ENCODE measurements at regions not wholly inside any gene's neighbourhood (a gene's known extent, or its start where the extent isn't known, plus 50 kb on each side); places are given as distances from the start of the nearest gene placed in this dataset.
A peak's percentile ranks its signal among the peaks of the same experiment; 100 is the strongest.

- H3K9me3 Mint-ChIP-seq = no peaks in the 10 kb centered on the region
- no peaks in the 10 kb centered on the region for H3K27me3 Mint-ChIP-seq (ENCODE audit: low read depth)
- peaks cover 31% of the 10 kb centered on the region for H3K4me1 Mint-ChIP-seq
- no peak overlapping the region for H3K4me3 Mint-ChIP-seq
- TF ChIP-seq, protein P1, sequence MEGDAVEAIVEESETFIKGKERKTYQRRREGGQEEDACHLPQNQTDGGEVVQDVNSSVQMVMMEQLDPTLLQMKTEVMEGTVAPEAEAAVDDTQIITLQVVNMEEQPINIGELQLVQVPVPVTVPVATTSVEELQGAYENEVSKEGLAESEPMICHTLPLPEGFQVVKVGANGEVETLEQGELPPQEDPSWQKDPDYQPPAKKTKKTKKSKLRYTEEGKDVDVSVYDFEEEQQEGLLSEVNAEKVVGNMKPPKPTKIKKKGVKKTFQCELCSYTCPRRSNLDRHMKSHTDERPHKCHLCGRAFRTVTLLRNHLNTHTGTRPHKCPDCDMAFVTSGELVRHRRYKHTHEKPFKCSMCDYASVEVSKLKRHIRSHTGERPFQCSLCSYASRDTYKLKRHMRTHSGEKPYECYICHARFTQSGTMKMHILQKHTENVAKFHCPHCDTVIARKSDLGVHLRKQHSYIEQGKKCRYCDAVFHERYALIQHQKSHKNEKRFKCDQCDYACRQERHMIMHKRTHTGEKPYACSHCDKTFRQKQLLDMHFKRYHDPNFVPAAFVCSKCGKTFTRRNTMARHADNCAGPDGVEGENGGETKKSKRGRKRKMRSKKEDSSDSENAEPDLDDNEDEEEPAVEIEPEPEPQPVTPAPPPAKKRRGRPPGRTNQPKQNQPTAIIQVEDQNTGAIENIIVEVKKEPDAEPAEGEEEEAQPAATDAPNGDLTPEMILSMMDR (IDR thresholded peaks at IDR 0.05; ENCODE audit: unreplicated experiment in 3 of 3) = no peak
- no peaks in the 10 kb centered on the region for H3K36me3 Mint-ChIP-seq (ENCODE audit: low read depth)
- no peak overlapping the region for H3K27ac Mint-ChIP-seq
Measured at GRCh38 chr4:17097362-17097761, 198.9 kb upstream of the LDB2 start.

- peaks cover 31% of the 10 kb centered on the region for H3K4me1 Mint-ChIP-seq
- no peak overlapping the region for H3K4me3 Mint-ChIP-seq
- H3K36me3 Mint-ChIP-seq (ENCODE audit: low read depth) = no peaks in the 10 kb centered on the region
- H3K9me3 Mint-ChIP-seq = no peaks in the 10 kb centered on the region
- TF ChIP-seq, protein P1 (IDR thresholded peaks at IDR 0.05; ENCODE audit: unreplicated experiment in 3 of 3) = no peak
- no peaks in the 10 kb centered on the region for H3K27me3 Mint-ChIP-seq (ENCODE audit: low read depth)
- H3K27ac Mint-ChIP-seq = peak overlapping the region in 1 of 3 experiments; percentile 4
Measured at GRCh38 chr4:17096692-17097091, 198.2 kb upstream of the LDB2 start.

DNA sequence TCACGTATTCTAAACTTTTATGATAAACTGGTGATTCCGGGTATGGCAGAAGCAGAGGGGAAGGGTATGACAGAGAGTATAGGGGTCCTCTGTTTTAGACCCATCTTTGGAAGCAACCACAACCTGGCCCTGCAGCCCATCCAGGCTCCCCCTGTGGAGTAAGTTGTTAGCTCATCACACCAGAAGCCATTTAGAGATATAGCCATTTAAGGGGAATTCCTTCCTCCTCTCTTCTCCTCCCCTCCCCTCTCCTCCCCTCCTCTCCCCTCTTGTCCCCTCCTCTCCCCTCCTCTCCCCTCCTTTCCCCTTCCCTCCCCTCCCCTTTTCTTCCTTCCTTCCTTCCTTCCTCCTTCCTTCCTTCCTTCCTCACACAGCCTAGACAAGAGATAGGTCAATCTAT is 197.3 kb upstream of the LDB2 start:
- no peak overlapping the region for H3K4me3 Mint-ChIP-seq
- no peaks in the 10 kb centered on the region for H3K9me3 Mint-ChIP-seq
- TF ChIP-seq, protein P1 (IDR thresholded peaks at IDR 0.05; ENCODE audit: unreplicated experiment in 3 of 3) = no peak

DNA sequence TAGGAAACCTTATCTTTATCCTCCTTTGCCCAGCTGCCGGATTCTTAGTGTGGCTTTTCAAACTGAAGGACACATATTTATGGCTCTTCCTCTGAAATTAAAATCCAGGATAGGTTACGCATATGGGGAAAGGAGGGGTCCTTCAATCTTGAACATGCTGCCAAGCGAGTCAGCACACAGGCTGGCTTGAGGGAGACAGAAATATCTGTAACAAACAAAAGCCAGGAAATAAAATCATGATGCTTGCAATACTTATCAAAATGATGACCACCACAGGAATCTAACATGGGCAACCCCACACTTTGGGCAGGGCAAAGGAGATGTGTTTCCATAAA is 196.4 kb upstream of the LDB2 start:
- no peaks in the 10 kb centered on the region for H3K27me3 Mint-ChIP-seq (ENCODE audit: low read depth)
- peaks cover 31% of the 10 kb centered on the region for H3K4me1 Mint-ChIP-seq
- TF ChIP-seq, protein P1 (IDR thresholded peaks at IDR 0.05; ENCODE audit: unreplicated experiment in 3 of 3) = no peak
- peak overlapping the region in 2 of 3 experiments; percentile 1 to 8 for H3K4me3 Mint-ChIP-seq
- no peaks in the 10 kb centered on the region for H3K36me3 Mint-ChIP-seq (ENCODE audit: low read depth)
- H3K27ac Mint-ChIP-seq = peak overlapping the region; percentile 81 to 93 (median 90)
- no peaks in the 10 kb centered on the region for H3K9me3 Mint-ChIP-seq

More for the DNA sequence above, 197.3 kb upstream of the LDB2 start:
- peak overlapping the region in 1 of 3 experiments; percentile 81 for H3K27ac Mint-ChIP-seq
- H3K36me3 Mint-ChIP-seq (ENCODE audit: low read depth) = no peaks in the 10 kb centered on the region
- no peaks in the 10 kb centered on the region for H3K27me3 Mint-ChIP-seq (ENCODE audit: low read depth)
- peaks cover 31% of the 10 kb centered on the region for H3K4me1 Mint-ChIP-seq

DNA sequence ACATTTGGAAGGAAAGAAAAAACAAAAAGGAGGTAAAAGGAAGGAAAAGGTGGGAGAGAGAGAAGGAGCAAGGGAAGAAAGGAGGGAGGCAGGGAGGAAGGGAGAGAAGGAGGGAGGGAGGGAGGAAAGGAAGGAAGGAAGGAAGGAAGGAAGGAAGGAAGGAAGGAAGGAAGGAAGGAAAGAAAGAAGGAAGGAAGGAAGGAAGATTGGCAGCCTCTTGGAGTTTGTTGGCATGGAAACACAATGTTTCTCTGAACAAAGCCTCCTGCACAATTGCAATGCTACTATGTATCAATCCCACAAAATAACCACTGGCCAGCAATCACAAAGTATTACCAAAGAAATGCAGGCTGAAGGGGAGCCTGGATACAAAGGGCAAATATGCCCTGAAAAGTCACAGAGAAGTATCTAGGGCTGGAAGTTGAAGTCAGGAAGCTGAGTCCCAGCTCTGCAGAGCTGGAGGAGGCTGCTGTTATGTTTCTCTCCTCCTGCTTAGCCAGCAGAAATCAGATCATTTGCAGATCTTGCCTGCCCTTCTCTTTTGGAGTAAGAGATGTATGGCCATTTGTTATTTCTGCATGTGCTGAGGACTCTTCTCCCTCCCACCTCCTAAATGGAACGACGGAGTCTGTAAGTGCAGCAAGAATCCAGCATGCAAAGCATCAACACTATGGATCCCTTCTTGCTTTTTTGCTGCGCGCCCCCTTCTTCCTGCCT is 195.9 kb upstream of the LDB2 start:
- H3K9me3 Mint-ChIP-seq = no peaks in the 10 kb centered on the region
- no peaks in the 10 kb centered on the region for H3K27me3 Mint-ChIP-seq (ENCODE audit: low read depth)
- peak overlapping the region in 2 of 3 experiments; percentile 1 to 8 for H3K4me3 Mint-ChIP-seq
- peak overlapping the region; percentile 81 to 93 (median 90) for H3K27ac Mint-ChIP-seq
- no peaks in the 10 kb centered on the region for H3K36me3 Mint-ChIP-seq (ENCODE audit: low read depth)
- H3K4me1 Mint-ChIP-seq = peaks cover 31% of the 10 kb centered on the region
- TF ChIP-seq, protein P1 (IDR thresholded peaks at IDR 0.05; ENCODE audit: unreplicated experiment in 3 of 3) = no peak

DNA sequence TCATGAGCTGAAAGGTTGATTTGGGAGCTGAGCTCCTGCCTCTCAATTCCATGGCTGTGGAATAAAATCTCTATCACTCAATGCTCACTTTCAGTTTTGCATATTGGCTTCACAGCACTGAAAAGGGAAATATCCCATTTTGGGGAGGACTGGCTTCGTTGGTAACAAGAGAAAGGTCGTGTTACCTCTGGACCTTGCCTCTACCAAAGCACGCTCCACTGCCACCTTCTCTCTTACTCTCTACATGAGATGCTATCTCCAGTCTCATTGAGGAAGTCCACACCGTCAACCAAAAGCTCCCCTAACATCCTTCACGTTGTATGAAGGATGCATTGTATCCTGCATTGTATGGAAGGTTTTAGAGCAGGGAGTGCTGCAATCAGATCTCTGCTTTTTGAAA is 195.0 kb upstream of the LDB2 start:
- Mint-ChIP-seq H3K4me3 (no peak overlapping the region), H3K27me3 (ENCODE audit: low read depth) (no peaks in the 10 kb centered on the region), H3K9me3 (no peaks in the 10 kb centered on the region), H3K4me1 (peaks cover 31% of the 10 kb centered on the region), H3K27ac (peak overlapping the region; percentile 81 to 93 (median 90)), H3K36me3 (ENCODE audit: low read depth) (no peaks in the 10 kb centered on the region)
- TF ChIP-seq, protein P1 (IDR thresholded peaks at IDR 0.05; ENCODE audit: unreplicated experiment in 3 of 3) = no peak

Data from nephron (organoid).